Psoas muscle (tissue), 7 donors: ENCODE measurements at regions not wholly inside any gene's neighbourhood (a gene's known extent, or its start where the extent isn't known, plus 50 kb on each side); places are given as distances from the start of the nearest gene placed in this dataset.

Source experiments
- ATAC-seq, 4 donors: fragments of 200-7000 bp; cut with Tn5 transposase; one replicate each; pipeline ENCODE4 v1.9.1; 2020; ENCODE audit warnings: moderate library complexity in 3 of 4, mild to moderate bottlenecking in 2 of 4
- DNase-seq, 2 donors: peaks; one replicate each; pipeline ENCODE4 v3.0.0-alpha.2; 2020
- H3K27ac ChIP-seq: fragments of 200-600 bp; one replicate; pipeline ENCODE4 v1.8.0; 2022
- H3K27me3 ChIP-seq, 3 donors: fragments of 200-600 bp in 1 of 3; one replicate each; pipeline versions ENCODE4 v1.6.1 to v1.8.0; 2013 to 2022; ENCODE audit warnings: low read length in 2 of 3, mild to moderate bottlenecking in 2 of 3, moderate library complexity in 1 of 3; ENCODE audit not compliant: insufficient read depth in 3 of 3
- H3K36me3 ChIP-seq, 2 donors: fragments of 200-600 bp in 1 of 2; one replicate each; pipeline versions ENCODE4 v1.6.1 to v1.8.0; 2013 to 2022; ENCODE audit warnings: low read depth in 1 of 2, mild to moderate bottlenecking in 1 of 2, moderate library complexity in 1 of 2; ENCODE audit not compliant: insufficient read depth in 1 of 2
- H3K4me1 ChIP-seq: fragments of 200-600 bp; one replicate; pipeline ENCODE4 v1.8.0; 2022
- H3K4me3 ChIP-seq: fragments of 200-600 bp; one replicate; pipeline ENCODE4 v1.8.0; 2022; ENCODE audit warnings: mild to moderate bottlenecking
- H3K9me3 ChIP-seq: fragments of 200-600 bp; one replicate; pipeline ENCODE4 v1.8.0; 2022
- WGBS, 3 donors: extraction: QIAGEN DNeasy Blood & Tissue Kit; methylation state at CpG; one replicate each; pipeline versions ENCODE4 v1.1.6 to v1.1.7; 2013; 5-methylcytosine and 5-hydroxymethylcytosine counted together
- intact Hi-C, 2 donors: fragments of 100-400 bp; cut with DNase I; formaldehyde crosslinking; loops; one replicate each; pipeline versions ENCODE4 v1.11.0 to v1.14.2; 2022
- TF ChIP-seq, protein P1 (sequence below): fragments of 200-600 bp; IDR thresholded peaks from one replicate; pipeline ENCODE4 v1.8.0; 2022; ENCODE audit warnings: antibody characterized with exemption
- donor health status: healthy with polysubstance abuse.
- donor health status: DM: no; HTN: no; CAD: no; lungs with moderate emphysema.
- donor health status: Bipolar disorder and iron deficiency.
- donor health status: healthy.
- donor health status: DM: yes; HTN: yes; CAD: no.
- donor health status: DM: no; HTN: no; CAD: no.
- donor health status: DM: yes; HTN: yes; CAD: no.

DNA sequence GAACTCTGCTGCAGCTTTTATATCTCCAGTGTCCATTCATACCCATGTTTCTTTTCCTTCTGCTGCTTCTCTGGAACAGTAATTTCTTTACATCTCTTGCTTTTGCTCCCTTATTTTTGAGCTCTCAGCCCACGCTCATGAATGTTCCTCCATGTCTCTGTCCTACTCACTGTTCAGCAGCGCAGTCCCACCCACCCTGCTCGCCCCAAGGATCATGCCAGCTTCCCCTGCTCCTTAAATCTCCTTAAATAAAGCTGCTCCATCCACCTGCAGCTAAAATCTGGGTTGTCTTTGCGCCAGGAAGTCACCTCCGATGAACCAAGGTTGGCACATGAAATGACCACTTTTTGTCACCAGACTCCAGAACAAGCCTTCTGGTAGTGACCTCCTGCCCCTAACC lies 201.1 kb upstream of the RGS6 start:
- Histone ChIP-seq H3K27ac (no peak overlapping the region), H3K9me3 (no peaks in the 10 kb centered on the region), H3K36me3 (peaks cover 0 to 11% of the 10 kb centered on the region in 2 donors), H3K4me1 (no peaks in the 10 kb centered on the region), H3K27me3 (no peaks in the 10 kb centered on the region), H3K4me3 (no peak overlapping the region)
- TF ChIP-seq, protein P1, sequence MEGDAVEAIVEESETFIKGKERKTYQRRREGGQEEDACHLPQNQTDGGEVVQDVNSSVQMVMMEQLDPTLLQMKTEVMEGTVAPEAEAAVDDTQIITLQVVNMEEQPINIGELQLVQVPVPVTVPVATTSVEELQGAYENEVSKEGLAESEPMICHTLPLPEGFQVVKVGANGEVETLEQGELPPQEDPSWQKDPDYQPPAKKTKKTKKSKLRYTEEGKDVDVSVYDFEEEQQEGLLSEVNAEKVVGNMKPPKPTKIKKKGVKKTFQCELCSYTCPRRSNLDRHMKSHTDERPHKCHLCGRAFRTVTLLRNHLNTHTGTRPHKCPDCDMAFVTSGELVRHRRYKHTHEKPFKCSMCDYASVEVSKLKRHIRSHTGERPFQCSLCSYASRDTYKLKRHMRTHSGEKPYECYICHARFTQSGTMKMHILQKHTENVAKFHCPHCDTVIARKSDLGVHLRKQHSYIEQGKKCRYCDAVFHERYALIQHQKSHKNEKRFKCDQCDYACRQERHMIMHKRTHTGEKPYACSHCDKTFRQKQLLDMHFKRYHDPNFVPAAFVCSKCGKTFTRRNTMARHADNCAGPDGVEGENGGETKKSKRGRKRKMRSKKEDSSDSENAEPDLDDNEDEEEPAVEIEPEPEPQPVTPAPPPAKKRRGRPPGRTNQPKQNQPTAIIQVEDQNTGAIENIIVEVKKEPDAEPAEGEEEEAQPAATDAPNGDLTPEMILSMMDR: no peak
- DNase-seq (no peak), ATAC-seq (no peak)
- 96 to 97% (median 96%) methylated on average over 5 of the region's 5 CpGs for WGBS, 3 donors
- intact Hi-C loops: no loop called here

DNA sequence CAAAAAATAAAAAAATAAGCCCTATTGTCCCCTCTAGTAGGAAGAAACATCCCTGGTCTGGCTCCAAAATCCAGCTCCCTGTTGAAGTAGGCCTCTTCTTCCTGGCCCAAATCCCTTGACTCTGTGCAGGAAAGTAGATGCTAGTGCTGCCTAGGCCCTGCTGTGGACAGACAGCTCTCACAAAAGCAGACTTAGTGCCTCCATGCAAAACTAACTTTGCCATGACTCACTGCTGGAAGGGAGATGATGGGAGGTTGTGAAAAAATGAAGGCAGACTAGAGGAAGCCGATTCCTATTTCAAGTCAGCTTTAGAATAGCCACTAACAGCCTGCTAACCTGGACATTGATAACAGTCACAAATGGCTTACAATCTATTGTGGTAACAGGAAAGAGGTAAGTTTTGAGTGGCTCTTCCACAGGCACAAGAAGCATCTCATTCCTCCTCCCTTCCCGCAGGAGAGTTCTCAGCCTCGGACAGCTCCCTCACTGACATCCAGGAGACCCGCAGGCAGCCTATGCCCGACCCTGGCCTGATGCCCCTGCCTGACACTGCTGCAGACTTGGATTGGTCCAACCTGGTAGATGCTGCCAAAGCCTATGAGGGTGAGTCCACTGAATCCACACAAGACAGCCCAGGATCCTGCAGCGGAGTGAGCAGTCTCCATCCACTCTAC lies 198.9 kb upstream of the RGS6 start:
- TF ChIP-seq, protein P1: no peak
- H3K4me1 ChIP-seq: no peaks in the 10 kb centered on the region
- H3K27me3 ChIP-seq: no peaks in the 10 kb centered on the region
- DNase-seq: no peak
- peaks cover 0 to 12% of the 10 kb centered on the region in 2 donors for H3K36me3 ChIP-seq
- no peaks in the 10 kb centered on the region for H3K9me3 ChIP-seq
- intact Hi-C loops: no loop called here
- no peak overlapping the region for H3K27ac ChIP-seq
- 86 to 91% (median 89%) methylated on average over 6 of the region's 6 CpGs for WGBS, 3 donors
- no peak for ATAC-seq
- H3K4me3 ChIP-seq: no peak overlapping the region

DNA sequence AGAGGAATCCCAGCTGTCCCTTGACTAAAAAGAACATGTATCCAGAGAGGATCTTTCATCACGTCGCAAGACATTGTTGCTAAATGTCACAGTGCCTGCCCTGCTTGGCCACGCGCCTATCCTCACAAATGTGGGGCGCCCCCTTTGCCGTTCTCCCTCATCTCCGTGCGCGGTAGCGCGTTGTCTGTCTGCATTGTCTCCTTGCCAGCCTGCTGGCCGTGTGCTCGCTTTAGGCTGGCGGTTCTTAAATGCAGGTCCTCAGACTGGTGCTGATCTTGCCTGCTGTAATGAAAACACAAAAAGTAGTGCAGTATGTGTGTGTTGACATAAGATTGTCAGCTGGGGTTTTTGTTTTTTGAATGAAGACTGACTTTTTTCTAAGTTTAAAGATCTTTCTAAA lies 198.2 kb upstream of the RGS6 start:
- TF ChIP-seq, protein P1: no peak
- ATAC-seq (no peak), DNase-seq (no peak)
- no peak overlapping the region for H3K27ac ChIP-seq
- H3K27me3 ChIP-seq: no peaks in the 10 kb centered on the region
- intact Hi-C loops: no loop called here
- WGBS, 3 donors: 91 to 93% (median 91%) methylated on average over 14 of the region's 14 CpGs
- H3K4me3 ChIP-seq: no peak overlapping the region
- H3K36me3 ChIP-seq: peaks cover 0 to 12% of the 10 kb centered on the region in 2 donors
- no peaks in the 10 kb centered on the region for H3K4me1 ChIP-seq
- no peaks in the 10 kb centered on the region for H3K9me3 ChIP-seq

DNA sequence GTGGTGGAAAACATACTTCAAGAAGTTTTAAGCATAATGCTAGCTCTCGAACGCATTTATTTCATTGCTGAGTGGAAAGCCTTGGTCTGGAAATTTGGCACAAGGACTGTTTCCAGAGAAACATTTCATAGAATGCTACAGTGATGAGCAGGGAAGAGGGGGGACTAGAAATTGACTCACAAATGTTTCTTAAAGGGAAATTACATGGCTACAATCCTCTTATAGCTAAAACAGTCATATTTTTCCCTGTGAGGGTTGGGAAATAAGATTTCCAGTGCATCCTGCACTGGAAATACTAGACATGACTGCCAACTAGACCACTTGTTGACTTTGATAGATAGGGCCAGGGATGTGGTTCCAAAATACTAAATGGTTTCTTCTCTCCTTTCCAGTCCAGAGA lies 197.3 kb upstream of the RGS6 start:
- H3K36me3 ChIP-seq: peaks cover 0 to 12% of the 10 kb centered on the region in 2 donors
- no peak overlapping the region for H3K27ac ChIP-seq
- TF ChIP-seq, protein P1: no peak
- H3K4me3 ChIP-seq: no peak overlapping the region
- 84 to 88% (median 86%) methylated on average over 2 of the region's 2 CpGs for WGBS, 3 donors
- DNase-seq (no peak), ATAC-seq (no peak)
- H3K9me3 ChIP-seq: no peaks in the 10 kb centered on the region
- intact Hi-C loops: loop anchor here in 1 of 2 donors (5.0 kb wide), 1 partner anchor 372 kb away; no protein-coding TSS in a partner anchor
- no peaks in the 10 kb centered on the region for H3K27me3 ChIP-seq
- no peaks in the 10 kb centered on the region for H3K4me1 ChIP-seq

DNA sequence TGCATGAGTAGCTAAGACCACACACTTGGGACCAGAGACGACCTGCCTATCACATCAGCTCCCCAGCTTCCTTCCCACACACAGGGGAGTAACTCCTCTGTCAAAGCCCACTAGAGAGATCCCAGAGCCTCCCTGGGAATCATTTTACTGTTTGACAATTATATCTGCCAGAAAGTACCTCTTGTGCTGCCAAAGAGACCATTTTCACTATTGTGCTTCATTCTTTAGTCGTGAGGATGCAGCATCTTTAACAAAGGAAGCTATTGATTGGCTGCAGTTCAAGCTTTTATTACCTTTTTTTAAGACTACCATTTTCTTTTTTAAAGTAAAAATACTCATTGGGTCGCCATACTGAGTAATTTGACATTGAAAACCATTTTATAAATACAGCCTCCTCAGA lies 194.5 kb upstream of the RGS6 start:
- H3K27ac ChIP-seq: no peak overlapping the region
- 57 to 64% (median 60%) methylated on average over 3 of the region's 3 CpGs for WGBS, 3 donors
- H3K27me3 ChIP-seq: no peaks in the 10 kb centered on the region
- H3K9me3 ChIP-seq: no peaks in the 10 kb centered on the region
- H3K4me3 ChIP-seq: no peak overlapping the region
- TF ChIP-seq, protein P1: no peak
- intact Hi-C loops: loop anchor here in 1 of 2 donors (5.0 kb wide), 1 partner anchor 370 kb away; no protein-coding TSS in a partner anchor
- H3K36me3 ChIP-seq: peaks cover 0 to 12% of the 10 kb centered on the region in 2 donors
- H3K4me1 ChIP-seq: no peaks in the 10 kb centered on the region
- DNase-seq (no peak), ATAC-seq (no peak)
